ENCODE measurements at regions not wholly inside any gene's neighbourhood (a gene's known extent, or its start where the extent isn't known, plus 50 kb on each side); places are given as distances from the start of the nearest gene placed in this dataset.
A peak's percentile ranks its signal among the peaks of the same experiment; 100 is the strongest.
"Not testable (repeated sequence)": the region's sequence is repeated elsewhere in the genome, so short reads cannot be mapped to it uniquely, and the experiment has no call there.

DNA sequence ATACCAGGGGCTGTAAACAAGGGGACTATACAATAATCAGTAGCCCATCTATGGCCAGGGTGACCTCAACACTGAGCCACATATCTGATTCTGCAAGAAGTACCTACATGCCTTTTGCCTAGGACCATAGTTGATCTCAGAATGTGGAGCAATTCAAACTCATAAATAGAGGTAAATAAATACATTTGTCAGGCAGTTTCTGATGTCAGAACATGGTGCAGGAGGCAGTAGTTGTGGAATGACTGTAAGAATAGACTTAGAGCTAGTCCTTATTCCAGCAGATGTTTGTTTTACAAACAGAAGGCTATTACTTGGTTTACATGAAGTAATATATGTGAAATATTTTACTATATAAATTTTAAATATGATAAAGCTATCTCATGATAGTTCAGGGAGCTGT, 330.7 kb upstream of the DAB2 start:
- TF ChIP-seq, protein P1, sequence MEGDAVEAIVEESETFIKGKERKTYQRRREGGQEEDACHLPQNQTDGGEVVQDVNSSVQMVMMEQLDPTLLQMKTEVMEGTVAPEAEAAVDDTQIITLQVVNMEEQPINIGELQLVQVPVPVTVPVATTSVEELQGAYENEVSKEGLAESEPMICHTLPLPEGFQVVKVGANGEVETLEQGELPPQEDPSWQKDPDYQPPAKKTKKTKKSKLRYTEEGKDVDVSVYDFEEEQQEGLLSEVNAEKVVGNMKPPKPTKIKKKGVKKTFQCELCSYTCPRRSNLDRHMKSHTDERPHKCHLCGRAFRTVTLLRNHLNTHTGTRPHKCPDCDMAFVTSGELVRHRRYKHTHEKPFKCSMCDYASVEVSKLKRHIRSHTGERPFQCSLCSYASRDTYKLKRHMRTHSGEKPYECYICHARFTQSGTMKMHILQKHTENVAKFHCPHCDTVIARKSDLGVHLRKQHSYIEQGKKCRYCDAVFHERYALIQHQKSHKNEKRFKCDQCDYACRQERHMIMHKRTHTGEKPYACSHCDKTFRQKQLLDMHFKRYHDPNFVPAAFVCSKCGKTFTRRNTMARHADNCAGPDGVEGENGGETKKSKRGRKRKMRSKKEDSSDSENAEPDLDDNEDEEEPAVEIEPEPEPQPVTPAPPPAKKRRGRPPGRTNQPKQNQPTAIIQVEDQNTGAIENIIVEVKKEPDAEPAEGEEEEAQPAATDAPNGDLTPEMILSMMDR (IDR thresholded peaks at IDR 0.05; ENCODE audit: insufficient read depth, low read depth, low read length, missing control alignments): no peak
- no peak overlapping the region for H3K4me3 ChIP-seq (ENCODE audit: low read length)
- DNase-seq (ENCODE audit: low read depth): no peak

- H3K4me3 ChIP-seq (ENCODE audit: low read length); DNase-seq (ENCODE audit: low read depth): not testable (repeated sequence)
These were observed 329.0 kb upstream of the DAB2 start for GRCh38 chr5:39753747-39754146.

- H3K4me3 ChIP-seq (ENCODE audit: low read length): no peak overlapping the region
- TF ChIP-seq, protein P1 (IDR thresholded peaks at IDR 0.05; ENCODE audit: insufficient read depth, low read depth, low read length, missing control alignments): no peak
- peak; percentile 7 for DNase-seq (ENCODE audit: low read depth)
These were observed 325.9 kb upstream of the DAB2 start for GRCh38 chr5:39750661-39751060.

DNA sequence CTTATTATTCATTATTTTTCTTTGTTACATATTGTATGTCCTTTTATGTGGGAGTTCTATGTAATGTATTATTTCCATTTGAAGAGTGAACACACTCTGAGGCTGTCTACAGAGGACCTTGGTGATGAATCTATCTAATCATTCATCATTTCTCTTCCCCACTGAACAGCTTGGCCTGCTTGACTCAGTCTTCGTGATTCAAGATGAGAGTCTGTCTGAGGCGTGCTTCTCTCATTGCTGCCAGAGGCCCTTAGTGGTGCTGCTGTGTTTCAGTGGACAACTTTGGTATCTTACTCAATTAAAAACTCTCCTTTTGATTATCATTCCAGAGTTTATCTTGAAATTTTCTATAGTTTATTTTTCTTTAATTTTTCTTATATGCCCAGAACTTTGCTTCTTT, 318.1 kb upstream of the DAB2 start:
- no peak for DNase-seq (ENCODE audit: low read depth)
- TF ChIP-seq, protein P1 (IDR thresholded peaks at IDR 0.05; ENCODE audit: insufficient read depth, low read depth, low read length, missing control alignments): no peak
- no peak overlapping the region for H3K4me3 ChIP-seq (ENCODE audit: low read length)

GRCh38 chr5:39740404-39740803, 315.6 kb upstream of the DAB2 start:
- DNase-seq (ENCODE audit: low read depth): no peak
- no peak overlapping the region for H3K4me3 ChIP-seq (ENCODE audit: low read length)
- TF ChIP-seq, protein P1 (IDR thresholded peaks at IDR 0.05; ENCODE audit: insufficient read depth, low read depth, low read length, missing control alignments): no peak

DNA sequence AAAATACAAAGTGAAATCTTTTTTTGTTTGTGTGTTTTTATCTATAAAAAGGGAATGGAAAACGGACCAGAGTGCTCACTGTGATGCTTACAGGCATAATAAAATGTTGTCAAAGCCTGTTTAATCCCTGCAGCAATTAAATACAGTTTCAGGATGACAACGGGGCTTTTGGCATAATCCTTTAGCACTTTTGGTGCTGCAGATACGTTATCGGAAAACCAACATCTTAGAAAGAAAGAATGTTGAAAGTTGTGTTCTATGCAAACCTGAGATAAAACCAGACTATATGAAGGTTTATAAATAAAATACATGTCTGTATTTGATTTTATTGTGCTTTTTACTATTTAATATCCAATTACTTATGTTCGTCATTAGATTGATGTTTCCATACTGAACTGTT, 307.4 kb upstream of the DAB2 start:
- DNase-seq (ENCODE audit: low read depth): no peak
- TF ChIP-seq, protein P1 (IDR thresholded peaks at IDR 0.05; ENCODE audit: insufficient read depth, low read depth, low read length, missing control alignments): no peak
- H3K4me3 ChIP-seq (ENCODE audit: low read length): no peak overlapping the region

- no peak for DNase-seq (ENCODE audit: low read depth)
- H3K4me3 ChIP-seq (ENCODE audit: low read length): no peak overlapping the region
- TF ChIP-seq, protein P1 (IDR thresholded peaks at IDR 0.05; ENCODE audit: insufficient read depth, low read depth, low read length, missing control alignments): no peak
These were observed 305.9 kb upstream of the DAB2 start for GRCh38 chr5:39730699-39731098.

GRCh38 chr5:39730006-39730405, 305.2 kb upstream of the DAB2 start:
- peak; percentile 7 for DNase-seq (ENCODE audit: low read depth)

More at GRCh38 chr5:39730006-39730405, 305.2 kb upstream of the DAB2 start:
- H3K4me3 ChIP-seq (ENCODE audit: low read length): no peak overlapping the region
- TF ChIP-seq, protein P1 (IDR thresholded peaks at IDR 0.05; ENCODE audit: insufficient read depth, low read depth, low read length, missing control alignments): no peak
